ENCODE measurements at regions not wholly inside any gene's neighbourhood (a gene's known extent, or its start where the extent isn't known, plus 50 kb on each side); places are given as distances from the start of the nearest gene placed in this dataset. TPM values are rescaled to one million over a fixed set of nuclear protein-coding genes. Genes with fewer than 3 reads are reported as not detected.

Small RNA genes lying in the stretch of these regions (small RNA-seq; reads per million reads assigned to genes)
- gene BX322534.1: not detected
